ENCODE measurements at regions not wholly inside any gene's neighbourhood (a gene's known extent, or its start where the extent isn't known, plus 50 kb on each side); places are given as distances from the start of the nearest gene placed in this dataset.

DNA sequence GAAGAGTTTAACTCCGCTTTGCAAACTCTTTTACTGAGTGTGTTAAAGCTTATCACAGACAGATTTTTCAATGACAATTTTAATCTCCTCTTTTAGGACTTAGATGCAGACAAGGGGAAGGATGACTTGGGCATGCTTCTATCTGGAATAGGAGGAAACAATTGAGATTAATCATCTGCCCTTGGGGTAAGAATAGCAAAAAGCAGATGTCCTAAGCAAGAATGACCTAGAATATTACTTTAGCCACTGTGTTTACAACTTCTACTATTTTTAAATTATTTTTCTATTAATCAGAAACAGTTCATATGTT is 569.0 kb upstream of the ADGRL2 start (continued):
- no peak for TF ChIP-seq E2F6 (IDR thresholded peaks at IDR 0.05)
- TF ChIP-seq CHD1 (IDR thresholded peaks at IDR 0.05; ENCODE audit: low read depth, low read length) = no peak
- no peak for TF ChIP-seq MAFK (IDR thresholded peaks at IDR 0.05; ENCODE audit: low read depth, low read length)
- no peak for TF ChIP-seq EZH2 (IDR thresholded peaks at IDR 0.05; ENCODE audit: low read depth, low read length, severe bottlenecking)
- no peak for TF ChIP-seq NRF1 (IDR thresholded peaks at IDR 0.05; ENCODE audit: low read depth, low read length)
- TF ChIP-seq TCF12 (IDR thresholded peaks at IDR 0.05; ENCODE audit: low read depth, low read length) = no peak

Measured in H1 (cell line).